Suppressor macrophage (primary cell): ENCODE measurements at regions not wholly inside any gene's neighbourhood (a gene's known extent, or its start where the extent isn't known, plus 50 kb on each side); places are given as distances from the start of the nearest gene placed in this dataset.
"Not testable (repeated sequence)": the region's sequence is repeated elsewhere in the genome, so short reads cannot be mapped to it uniquely, and the experiment has no call there.

Experiments used
- DNase-seq, 4 experiments: peaks; one replicate each; pipeline ENCODE4 v3.0.0-alpha.2; 2020 to 2022

DNA sequence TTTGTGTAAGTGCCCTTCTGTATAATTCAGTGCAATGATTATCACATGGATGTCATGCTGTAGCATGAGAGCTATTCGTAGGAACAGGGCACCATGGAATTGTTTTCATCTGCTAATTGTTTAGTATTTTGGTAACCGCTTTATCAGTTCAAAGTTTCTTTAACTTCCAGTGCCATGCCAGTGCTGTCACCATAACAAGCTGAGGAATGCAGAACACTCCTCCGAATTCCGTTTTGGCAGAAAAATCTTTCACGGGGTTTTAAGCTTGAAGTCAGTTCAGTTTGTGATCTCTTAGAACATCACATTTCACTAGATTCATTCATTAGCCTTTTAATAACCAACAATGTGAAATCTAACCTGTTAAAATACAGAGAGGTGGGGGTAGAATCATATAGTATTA lies 117.2 kb upstream of the SEMA3C start:
- DNase-seq = no peak

DNA sequence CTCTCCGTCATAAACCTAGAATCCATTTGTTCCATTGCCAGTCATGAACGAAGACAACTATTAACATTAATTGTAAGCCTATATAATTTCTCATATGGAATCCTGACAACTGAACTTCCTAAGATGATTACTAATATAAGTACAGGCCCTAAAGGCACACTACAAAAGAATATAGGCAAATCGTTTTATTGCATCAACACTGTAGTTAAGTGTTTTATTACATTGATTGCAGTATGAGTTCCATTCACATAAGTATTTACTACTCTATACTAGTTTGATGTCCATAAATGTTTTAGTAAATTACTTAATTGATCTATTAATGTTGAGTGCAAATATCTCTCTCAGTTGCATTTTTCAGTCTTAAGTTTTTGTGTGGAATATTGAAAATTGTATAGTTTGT lies 113.1 kb upstream of the SEMA3C start:
- DNase-seq = no peak

DNA sequence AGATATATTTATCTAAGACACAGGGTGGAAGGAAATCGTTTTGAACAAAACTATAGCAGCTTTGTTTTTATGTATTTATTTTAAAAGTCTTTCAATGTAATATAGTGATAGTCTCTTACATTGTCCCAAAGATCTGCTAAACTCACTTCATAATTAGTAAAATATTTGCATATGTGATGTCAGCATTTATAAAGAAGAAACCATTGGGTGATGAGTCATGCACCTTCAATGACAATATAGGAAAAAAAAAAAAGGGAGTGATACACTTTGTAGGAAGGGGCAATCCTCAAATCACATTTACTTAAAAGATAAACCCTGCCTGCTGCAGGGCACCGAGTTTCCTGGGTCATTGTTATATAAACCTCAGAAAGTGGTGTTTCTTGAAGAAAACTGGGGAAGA lies 112.4 kb upstream of the SEMA3C start:
- no peak for DNase-seq

DNA sequence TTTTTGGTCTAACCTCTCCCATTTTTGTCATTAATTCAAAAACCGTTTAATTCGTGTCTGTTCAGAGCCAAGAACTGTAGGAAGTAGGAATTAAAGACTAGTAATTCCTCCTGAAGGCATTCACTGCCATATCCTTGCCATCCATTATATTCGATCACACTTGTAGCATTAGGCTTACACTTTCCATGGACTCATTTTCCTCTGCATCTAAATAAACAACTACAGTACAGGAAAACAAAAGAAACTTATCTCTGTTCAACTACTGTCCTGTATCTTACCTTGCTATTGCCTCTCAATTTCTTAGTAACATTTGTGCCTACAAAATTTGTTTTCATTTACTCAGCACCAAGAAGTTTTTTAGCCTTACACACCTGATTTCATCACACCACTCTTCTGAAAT lies 111.6 kb upstream of the SEMA3C start:
- DNase-seq = no peak

DNA sequence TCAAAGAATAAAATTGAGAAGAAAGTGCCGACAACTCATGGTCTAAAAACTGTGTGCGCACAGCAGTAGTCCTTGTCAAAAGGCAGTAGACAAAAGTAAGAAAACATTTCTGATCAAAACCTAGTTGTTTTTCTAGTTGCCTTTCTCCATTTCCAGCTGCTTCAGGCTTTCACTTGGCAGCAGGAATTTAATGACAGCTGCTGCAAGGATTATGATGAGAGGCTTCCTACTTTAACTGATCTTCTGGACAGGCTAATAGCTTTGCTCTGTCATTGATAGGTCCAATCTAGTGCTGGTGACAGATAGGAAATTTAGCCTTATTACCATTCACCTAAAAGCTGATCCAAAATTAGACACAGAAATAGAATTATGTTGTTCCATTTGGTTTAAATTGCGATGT lies 110.7 kb upstream of the SEMA3C start:
- no peak for DNase-seq

DNA sequence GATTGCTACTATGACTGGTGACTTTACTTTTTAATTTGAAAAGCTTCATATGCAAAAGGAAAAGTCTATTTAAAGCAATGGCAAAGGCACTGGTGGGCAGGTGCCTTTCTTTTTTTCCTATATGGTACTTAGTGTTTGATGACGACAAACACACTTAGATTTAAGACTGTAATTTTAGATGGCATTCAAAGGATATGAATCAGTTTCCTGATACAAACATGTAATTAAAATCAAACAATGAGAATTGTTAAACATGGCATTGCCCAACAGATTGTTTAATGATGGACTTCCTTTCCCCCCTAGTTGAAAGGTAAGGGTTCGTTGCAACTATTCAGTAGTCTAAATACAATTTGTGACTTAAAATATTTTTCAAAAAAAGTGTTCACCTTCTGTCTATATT lies 106.5 kb upstream of the SEMA3C start:
- DNase-seq = no peak

DNA sequence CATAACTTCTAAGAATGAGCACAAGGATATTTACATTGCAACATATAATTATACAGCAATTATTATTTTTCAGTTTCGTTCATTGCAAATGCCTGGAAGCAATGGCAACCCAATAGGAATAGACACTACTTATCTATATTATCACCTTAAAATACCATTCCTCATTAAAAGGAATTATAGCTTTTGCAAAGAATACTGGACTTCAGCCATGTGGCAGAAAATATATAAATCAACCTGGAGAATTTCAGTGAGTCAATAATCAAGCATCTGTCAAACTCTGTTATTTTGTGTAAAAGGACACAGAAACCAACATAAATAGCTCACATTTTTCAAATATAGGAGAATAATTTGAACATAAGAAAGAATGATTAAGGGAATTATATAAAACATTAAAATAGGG lies 96.1 kb upstream of the SEMA3C start:
- DNase-seq = no peak

DNA sequence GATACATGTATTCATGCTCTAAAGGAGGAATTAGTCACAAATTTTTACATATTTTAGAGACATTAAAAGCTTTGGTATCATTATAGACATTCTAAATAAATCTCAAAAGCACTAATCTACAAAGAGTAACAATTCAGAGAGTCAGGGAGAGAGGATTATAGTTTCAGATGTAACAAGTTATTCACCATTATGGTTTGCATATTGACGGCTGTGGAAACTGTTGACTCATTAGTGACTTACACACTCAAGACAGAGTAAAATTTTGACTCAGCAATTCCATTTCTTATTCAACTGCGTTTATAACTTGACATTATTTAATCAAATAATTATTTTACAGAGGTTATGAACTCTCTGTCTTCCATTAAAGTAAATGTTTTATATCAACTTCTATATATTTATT lies 95.4 kb upstream of the SEMA3C start:
- no peak for DNase-seq

DNA sequence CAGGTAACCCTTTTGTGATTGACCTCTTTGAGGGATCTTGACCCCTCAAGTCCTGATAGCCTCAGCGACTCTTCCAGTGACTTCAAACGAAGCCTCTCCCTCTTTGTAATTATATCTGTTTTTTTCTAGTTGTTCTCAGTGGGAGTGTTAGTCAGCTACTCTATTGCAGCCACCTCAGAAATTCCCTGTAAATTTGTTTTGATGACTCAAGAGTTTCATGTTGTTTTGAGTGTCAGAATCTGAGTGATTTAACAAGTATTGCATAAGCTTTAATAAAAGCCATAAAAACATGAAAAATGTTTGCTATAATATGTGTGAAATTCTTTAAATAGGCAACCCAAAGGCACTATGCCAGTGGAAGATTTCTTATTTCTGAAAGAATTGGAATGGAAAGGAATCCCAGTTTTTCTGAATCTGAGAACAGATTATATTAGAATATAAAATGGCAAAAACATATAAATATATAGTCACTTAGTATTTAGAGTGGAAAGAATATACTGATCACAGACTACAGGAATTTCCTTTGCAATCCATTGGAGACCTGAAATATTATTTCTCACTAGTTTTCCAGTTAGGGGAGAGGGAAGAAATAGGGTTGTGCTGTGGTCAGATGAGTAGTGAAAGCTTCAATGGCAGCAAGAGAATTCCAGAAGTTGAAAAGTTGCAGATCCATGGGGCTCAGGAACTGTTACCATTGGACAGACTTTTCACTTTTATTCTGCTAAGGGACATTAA lies 94.4 kb upstream of the SEMA3C start:
- DNase-seq = peak in 2 of 4 experiments; percentile 3 to 19

DNA sequence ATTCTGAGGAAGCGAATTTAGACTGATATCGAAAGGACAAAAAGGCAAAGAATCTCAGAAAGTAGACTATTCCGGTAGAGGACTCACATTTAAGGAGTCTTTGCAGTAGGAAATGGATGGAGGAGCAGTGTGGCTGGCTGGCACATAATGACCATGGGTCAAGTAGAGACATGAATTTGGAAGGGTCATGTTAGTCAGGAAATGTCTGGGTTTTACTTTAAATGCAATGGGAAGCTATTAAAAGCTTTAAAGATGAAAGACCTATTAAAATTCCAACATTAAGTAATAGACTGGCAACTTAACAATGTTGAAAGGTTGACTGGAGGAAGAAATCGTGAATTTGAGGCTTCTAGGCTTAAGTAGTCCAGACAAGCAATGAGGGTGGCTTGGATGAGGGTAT lies 90.0 kb upstream of the SEMA3C start:
- no peak for DNase-seq

DNA sequence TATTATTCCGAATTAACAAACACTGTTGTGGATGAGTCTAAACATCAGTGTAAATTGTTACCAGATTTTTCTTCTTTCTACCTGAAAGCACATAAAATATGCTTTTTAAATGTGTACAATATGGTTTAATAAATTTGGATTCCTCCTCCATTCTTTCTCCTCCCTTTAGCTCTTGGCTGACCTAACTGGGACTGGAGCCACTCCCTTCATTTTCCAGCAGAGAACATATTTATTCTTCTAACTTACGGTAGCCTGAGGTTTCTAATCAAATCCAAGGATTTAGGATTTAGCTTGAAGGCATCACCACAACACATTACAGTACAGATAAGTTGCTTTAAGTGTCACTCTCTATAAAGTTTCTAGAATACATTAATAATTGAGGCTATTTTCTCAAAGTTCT lies 88.2 kb upstream of the SEMA3C start:
- no peak for DNase-seq

DNA sequence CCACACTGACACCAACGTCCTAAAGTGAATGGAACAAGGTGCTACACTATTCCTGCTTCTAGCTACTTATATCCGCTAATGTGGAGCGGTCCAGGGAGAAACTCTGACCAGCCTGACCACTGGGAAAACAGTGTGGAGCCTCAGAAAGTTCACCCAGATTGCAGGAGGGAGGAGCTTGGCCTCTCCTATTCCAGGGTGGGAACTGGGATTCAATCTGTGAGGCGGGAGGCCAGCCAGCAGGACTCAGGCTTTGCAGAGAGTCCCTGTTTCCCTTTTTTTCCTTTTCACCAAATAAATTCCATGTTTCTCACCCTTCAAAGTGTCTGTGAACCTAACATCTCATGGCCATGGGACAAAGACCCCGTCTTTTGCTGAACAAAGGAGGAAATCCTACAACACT lies 86.4 kb upstream of the SEMA3C start:
- DNase-seq = no peak

DNA sequence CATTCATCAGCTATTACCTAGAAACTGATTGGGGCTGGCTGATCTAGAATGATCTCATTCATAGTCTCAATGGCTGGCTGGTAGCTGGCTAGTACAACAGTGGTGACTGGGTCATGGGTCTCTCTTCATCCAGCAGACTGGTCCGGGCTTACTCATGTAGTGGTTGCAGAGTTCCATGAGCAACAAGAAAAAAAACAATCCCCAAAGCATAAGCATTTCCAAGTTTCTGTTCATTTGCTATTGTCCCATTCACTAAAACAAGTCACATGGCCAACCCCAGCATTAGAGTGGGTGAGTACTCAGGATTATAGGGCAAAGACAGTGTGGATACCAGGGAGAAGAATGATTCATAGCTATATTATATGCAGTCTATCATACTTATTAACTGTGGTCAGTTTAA lies 85.2 kb upstream of the SEMA3C start:
- no peak for DNase-seq

DNA sequence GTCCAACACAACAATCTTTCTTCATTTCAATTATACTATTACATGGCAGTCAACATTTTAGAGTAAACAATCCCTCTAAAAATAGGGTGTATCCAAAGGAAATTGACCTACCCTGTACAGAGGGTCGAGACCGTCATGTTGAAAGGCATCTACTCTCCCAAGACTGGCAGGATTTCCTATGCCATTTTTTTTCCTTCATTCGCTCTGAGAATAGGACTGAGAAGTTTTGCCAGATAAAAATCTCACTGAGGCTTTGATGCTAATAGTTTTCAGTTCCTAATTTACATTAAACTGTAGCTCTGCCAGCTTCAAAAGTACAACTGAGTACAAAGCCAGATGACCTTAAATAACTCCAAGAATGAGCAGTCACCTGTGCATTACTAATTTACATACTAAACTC lies 84.5 kb upstream of the SEMA3C start:
- DNase-seq = no peak

DNA sequence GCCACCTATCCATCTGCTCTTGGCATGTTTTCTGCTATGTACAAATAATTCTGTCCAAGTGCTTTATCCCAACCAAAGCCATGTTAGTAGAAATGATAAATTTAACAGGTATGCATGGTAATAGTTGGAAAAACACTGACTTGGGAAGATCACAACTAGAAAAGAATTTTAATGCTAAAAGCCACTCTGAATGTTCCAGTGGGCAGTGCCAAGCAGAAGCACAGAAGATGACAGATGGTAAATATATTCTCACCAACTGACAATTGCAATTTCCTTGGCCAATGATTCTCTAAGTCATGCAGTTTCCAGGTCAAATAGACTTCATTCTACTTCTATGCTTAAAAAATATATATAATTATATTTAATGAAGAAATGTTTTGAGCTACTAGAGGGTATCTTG lies 83.6 kb upstream of the SEMA3C start:
- DNase-seq = no peak

DNA sequence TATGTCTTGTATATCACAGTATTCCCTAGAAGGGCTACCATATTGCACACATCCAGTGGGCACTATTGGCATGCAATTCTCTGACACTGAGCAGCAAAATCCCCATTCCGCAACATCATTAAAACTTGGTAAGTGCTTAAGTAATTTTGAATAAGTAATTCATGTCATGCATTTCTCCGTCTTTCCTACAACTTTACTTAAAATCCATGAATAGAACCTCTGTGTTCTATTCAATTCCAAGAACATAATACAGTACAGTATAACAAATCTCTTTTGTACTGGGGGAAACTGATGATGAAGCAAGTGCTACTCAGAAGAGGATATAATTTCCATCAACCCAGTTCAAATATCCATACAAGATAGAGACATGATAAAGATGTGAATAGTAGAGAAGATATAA lies 80.9 kb upstream of the SEMA3C start:
- no peak for DNase-seq

DNA sequence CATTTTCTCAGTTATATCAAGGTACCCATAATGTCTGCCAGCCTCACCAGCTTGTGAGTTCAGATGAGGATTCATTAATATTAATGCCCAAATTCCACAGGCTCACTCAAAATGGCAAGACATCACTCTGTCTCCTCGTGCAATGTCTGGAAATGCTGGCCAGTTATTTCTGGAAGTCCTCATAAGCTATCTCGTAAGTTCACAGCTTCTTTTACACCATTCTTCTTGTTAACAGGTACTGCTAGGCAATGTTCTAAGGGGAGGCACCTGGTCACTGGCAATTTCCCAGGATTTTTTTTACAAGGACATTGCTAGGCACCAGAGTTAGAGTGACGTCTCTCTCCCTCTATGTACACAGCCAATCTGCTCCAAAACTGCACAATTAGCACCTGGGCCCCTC lies 80.2 kb upstream of the SEMA3C start:
- no peak for DNase-seq

DNA sequence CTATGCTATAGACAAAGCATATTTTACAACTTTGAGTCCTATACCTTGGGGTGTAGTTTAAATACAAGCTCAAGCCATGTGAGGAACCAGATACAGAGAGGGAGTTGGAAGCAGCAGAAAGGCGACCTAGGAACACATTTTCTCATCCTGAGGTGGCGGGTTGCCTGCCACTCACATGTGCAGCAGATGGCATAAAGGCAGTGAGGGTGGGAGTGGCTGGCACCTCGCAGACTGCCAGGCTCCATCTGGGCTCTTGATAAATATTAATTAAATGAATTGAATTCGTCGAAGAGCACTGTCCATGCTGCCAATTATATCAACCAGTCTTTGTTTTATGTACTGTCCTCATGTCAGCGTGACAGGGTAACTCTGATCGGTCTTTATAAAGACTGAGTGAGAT lies 79.0 kb upstream of the SEMA3C start:
- DNase-seq = no peak

DNA sequence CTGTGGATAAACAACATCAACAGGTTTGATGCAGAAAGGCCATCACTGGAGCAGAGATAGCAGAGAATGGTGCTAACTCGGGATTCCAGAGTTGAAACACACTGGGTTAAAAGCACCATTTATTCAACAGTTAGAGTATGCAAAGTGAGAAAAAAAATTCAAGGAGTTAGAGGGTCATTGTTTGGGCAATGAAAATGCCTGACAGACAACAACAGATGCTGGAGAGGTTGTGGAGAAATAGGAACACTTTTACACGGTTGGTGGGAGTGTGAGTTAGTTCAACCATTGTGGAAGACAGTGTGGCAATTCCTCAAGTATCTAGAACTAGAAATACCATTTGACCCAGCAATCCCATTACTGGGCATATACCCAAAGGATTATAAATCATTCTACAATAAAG lies 77.4 kb upstream of the SEMA3C start:
- DNase-seq = not testable (repeated sequence)

DNA sequence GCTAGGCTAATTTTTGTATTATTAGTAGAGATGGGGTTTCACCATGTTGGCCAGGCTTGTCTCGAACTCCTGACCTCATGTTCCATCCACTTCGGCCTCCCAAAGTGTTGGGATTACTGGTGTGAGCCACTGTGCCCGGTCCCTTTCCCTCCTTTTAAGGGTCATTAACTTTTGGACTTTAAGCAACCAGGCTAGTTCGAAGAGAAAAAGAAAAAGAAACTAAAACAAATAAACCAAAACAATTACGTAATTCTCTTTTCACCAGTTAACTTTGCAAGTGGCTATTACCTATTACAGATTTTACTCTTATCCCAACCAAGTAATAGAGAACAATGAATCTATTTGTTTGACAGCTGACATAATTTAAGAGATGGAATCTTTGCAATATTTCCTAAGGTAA lies 72.8 kb upstream of the SEMA3C start:
- no peak for DNase-seq

DNA sequence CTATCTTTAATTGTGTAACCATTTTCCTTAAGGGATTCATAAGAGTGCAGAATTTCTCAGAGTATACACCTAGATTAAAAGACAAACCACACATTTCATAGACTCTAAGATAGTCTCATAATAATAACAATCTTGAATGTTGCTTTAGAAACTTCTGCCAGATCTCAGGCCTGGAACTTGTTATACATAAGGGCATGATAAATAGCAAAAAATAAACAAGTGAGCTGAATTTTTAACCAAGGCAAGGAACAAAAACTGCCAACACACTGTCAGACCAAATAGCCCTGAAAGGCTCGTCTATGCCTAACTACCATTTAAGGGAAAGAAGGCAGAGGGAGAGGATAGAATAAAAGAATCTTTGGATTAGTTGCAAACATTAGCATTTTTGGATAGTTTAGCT lies 65.8 kb upstream of the SEMA3C start:
- no peak for DNase-seq

DNA sequence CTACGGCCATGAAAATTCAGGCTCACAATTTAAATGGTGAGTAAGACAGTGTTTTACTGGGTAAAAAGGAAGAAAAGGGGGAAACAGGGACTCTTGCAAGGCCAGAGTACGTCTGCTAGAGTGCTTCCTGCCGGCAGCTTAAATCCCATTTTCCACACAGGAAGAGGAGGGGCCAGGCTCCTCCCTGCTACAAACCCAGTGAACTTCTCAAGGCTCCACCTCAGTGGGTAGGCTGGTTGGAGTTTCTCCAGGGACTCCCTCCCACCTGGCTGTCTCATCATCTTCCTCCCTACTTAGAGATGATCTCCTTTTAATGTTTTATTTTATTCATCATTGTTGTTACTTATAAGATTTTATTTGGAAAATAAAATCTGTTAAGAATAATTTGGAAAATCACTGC lies 62.6 kb upstream of the SEMA3C start:
- DNase-seq = no peak

DNA sequence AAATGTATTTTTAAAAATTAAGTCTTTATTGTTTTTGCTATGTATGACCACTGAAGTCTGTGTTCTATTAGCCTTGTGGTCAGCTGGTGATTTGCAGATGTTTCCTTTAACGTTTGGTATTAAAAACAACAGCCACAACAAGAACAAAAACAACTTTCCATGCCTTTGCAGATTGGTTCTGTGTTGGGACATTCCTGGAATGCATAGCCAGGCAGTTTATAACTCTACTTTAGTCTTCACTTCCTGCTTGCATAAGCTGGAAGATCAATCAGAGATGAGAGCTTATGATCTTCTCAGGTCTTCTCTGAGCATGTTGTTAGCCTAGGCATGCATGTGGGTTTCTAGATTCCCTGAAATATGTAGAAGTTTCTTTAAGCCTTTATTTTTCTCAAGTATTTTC lies 58.9 kb upstream of the SEMA3C start:
- no peak for DNase-seq

DNA sequence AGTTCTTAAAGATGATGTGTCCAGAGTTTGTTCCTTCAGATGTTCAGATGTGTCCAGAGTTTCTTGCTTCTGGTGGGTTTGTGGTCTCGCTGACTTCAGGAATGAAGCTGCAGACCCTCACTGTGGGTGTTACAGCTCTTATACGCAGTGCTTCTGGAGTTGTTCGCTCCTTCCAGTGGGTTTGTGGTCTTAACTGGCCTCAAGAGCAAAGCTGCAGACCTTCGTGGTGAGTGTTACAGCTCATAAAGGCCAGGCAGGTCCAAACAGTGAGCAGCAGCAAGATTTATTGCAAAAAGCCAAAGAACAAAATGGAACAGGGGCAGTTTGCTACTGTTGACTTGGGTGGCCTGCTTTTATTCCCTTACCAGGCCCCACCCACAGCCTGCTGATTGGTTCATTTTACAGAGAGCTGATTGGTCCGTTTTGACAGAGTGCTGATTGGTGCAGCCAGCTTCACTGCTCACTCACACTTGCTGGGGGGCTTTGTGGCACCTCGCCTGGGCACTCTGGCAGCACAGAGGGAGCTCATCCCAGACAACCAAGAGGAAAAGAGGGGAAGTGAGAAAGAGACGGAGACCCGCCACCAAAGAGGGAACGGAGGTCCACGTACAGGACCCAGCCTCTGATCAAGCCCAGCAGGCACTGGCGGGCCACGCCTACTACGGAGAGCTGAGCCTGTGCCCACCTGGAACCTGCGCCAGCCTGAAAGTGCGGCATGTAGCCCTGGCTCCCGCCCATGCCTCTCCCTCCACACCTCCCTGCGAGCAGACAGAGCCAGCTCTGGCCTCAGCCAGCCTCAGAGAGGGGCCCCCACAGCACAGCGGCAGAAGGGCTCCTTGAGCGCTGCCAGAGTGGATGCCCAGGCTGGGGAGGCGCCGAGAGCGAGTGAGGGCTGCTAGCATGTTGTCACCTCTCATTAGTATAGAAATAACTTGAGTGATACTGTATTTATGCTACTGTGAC lies 55.8 kb upstream of the SEMA3C start:
- no peak for DNase-seq
